GM19324 (cell line): ENCODE measurements at regions not wholly inside any gene's neighbourhood (a gene's known extent, or its start where the extent isn't known, plus 50 kb on each side); places are given as distances from the start of the nearest gene placed in this dataset.
"Not testable (repeated sequence)": the region's sequence is repeated elsewhere in the genome, so short reads cannot be mapped to it uniquely, and the experiment has no call there.

Experiments
- ATAC-seq: cut with Tn5 transposase; IDR thresholded peaks from one replicate; pipeline ENCODE4 v1.9.1; 2021; ENCODE audit warnings: mild to moderate bottlenecking, moderate library complexity; ENCODE audit not compliant: unreplicated experiment, low FRiP score

DNA sequence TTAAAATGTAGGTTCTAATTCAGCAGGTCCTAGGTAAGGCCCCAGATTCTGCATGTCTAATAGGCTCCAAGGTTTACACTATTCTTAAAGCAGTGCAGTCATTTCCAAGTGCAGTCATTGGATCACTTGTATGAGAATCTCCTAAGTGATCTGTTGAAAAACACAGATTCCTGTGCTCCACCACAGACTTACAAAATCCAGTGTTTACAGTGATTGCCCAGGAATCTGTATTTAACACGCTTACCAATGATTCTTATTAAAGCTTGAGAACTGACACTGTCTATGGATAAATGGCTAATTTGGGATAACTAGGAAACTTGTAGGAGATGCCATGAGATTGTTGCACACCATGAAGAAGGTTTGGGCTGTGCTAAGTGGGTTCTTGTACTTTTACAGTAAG lies 104.6 kb upstream of the PLEKHG1 start:
- ATAC-seq, result no peak

GRCh38 chr6:150496629-150497028 lies 103.1 kb upstream of the PLEKHG1 start:
- ATAC-seq, result no peak

GRCh38 chr6:150499882-150500312 lies 99.8 kb upstream of the PLEKHG1 start:
- no peak for ATAC-seq

DNA sequence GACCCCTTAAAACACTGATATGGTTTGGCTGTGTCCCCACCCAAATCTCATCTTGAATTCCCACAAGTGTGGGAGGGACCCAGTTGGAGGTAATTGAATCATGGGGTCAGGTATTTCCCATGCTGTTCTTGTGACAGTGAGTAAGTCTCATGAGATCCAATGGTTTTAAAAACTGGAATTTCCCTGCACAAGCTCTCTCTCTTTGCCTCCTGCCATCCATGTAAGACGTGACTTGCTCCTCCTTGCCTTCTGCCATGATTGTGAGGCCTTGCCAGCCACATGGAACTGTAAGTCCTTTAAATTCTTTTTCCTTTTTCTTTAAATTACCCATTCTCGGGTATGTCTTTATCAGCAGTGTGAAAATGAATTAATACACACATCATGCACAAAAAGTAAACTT lies 99.1 kb upstream of the PLEKHG1 start:
- ATAC-seq, result not testable (repeated sequence)

- ATAC-seq, result no peak
These were observed 96.6 kb upstream of the PLEKHG1 start for GRCh38 chr6:150503041-150503440.

DNA sequence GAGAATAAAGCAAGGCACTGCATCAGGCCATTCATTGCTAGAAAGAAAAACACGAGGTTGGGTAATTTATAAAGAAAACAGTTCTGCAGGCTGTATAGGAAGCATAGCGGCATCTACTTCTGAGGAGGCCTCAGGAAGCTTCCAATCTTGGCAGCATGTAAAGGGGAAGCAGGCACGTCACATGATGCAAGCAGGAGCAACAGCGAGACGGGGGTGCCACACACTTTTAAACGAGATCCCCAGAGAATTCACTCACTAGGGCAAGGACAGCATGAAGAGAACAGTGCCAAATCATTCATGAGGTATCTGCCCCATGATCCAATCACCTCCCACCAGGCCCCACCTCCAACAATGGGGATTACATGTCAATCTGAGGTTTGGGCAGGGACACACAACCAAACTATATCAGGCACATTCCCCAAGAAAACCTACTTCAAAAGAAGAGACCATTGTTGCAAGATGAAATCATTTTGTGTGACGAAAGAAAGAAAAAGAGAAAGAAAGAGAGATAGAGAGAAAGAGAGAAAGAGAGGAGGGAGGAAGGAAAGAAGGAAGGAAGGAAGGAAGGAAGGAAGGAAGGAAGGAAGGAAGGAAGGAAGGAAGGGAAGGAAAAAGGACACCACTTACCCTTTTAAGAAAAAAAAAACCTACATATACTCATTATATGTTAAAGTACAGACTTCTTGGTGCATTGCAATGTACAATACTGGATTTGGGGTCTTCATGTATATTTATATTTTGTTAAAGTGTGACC lies 95.9 kb upstream of the PLEKHG1 start:
- ATAC-seq, result no peak

DNA sequence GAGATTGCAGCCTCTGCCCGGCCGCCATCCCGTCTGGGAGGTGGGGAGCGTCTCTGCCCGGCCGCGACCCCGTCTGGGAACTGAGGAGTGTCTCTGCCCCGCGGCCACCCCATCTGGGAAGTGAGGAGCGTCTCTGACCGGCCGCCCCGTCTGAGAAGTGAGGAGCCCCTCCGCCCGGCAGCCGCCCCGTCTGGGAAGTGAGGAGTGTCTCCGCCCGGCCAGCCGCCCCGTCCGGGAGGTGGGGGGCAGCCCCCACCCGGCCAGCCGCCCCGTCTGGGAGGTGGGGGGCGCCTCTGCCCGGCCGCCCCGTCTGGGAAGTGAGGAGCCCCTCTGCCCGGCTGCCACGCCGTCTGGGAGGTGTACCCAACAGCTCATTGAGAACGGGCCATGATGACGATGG lies 92.3 kb upstream of the PLEKHG1 start:
- ATAC-seq, result not testable (repeated sequence)

- no peak for ATAC-seq
These were observed 89.1 kb upstream of the PLEKHG1 start for GRCh38 chr6:150510576-150510975.

GRCh38 chr6:150511313-150511712 lies 88.4 kb upstream of the PLEKHG1 start:
- no peak for ATAC-seq

DNA sequence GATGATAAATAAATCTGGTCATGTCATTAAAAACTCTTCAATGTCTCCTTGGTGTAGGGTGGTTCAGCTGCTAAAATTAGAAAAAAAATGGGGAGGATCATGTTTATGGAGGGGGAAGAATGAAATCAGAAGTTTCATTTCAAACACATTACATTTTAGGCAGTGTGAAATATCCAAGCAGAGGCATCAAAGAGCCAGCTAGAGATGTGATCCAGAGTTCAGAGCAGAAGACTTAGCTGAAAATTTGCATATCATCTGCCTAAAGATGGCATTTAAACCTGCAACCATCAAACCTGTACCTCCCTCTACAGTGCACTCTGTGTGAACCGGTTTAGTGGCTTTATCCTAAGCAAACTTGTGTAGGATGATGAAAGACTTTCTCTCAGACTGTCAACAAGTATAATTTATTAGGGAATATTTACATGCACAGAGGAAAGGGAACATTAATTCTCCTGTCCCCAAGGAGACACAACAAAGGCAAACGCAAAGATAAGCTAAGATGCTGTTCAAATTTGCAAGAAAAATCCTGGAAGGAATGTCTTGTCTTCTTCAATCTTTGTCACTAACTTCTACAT lies 84.8 kb upstream of the PLEKHG1 start:
- no peak for ATAC-seq

- no peak for ATAC-seq
These were observed 83.5 kb upstream of the PLEKHG1 start for GRCh38 chr6:150516199-150516598.

DNA sequence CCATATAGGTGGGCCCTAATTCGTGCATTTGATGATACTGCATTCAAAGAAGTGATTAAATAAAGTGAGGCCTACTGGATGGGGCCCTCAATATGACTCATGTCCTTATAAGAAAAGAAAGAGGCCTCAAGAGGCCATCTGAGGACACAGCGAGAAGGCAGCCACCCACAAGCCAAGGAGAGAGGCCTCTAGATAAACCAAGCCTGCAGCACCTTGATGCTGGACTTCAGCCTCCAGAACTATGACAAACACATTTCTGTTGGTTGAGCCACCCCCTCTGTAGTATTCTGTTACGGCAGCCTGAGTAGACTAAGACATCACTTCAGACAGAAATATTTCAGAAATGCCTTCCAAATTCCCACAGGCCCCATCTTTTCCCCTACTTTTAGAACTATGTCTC lies 82.5 kb upstream of the PLEKHG1 start:
- no peak for ATAC-seq

GRCh38 chr6:150521482-150521881 lies 78.2 kb upstream of the PLEKHG1 start:
- no peak for ATAC-seq

DNA sequence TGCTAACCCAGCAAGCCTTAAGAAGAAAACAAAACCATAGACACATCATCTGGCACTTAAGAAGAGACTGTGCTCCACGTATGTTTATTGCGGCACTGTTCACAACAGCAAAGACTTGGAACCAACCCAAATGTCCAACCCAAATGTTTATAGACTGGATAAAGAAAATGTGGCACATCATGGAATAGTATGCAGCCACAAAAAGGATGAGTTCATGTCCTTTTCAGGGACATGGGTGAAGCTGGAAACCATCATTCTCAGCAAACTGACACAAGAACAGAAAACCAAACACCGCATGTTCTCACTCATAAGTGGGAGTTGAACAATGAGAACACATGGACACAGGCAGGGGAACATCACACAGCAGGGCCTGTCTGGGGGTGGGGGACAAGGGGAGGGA lies 76.5 kb upstream of the PLEKHG1 start:
- ATAC-seq, result not testable (repeated sequence)

DNA sequence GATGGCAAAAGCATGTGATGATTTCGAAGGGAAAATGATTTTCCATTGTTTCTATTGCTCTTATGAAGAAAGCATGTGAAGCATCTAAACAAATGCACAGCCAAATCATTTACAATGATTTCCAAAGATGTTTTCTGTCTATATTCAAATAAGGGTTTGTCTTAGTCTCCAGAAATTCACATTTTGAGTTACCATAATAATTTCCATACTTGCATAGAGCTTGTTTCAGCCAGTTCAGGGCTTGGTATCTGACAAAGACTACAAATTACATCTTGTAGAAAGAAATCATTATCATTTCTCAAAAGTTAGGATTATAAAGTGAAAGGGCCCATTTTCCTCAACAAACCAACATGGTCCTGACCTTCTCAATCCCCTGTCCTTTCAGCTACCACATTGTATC lies 74.4 kb upstream of the PLEKHG1 start:
- ATAC-seq, result no peak

DNA sequence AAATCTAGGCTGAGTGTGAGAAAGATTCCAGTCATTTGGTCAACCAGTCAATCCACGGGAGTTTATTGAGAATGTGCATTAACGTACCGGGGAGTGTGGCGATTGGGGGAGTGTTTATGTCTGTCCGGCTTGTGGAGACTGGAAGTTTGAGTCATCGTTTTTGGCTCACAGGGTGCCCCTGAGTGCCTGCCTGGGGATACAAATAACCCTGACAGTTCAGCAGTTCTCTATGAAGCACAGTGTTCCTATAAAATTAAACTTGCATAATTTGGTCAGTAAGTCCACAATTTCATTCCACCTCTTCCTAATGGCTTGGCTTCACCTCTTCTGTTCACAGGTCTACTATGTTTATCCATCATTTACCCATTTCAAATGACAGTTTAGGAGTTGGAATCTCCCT lies 72.6 kb upstream of the PLEKHG1 start:
- ATAC-seq, result no peak

GRCh38 chr6:150528648-150529285 lies 70.9 kb upstream of the PLEKHG1 start:
- ATAC-seq, result no peak

- ATAC-seq, result no peak
These were observed 70.0 kb upstream of the PLEKHG1 start for GRCh38 chr6:150529646-150530045.

- ATAC-seq, result no peak
These were observed 67.7 kb upstream of the PLEKHG1 start for GRCh38 chr6:150531957-150532356.

- ATAC-seq, result no peak
These were observed 65.1 kb upstream of the PLEKHG1 start for GRCh38 chr6:150534553-150534952.

DNA sequence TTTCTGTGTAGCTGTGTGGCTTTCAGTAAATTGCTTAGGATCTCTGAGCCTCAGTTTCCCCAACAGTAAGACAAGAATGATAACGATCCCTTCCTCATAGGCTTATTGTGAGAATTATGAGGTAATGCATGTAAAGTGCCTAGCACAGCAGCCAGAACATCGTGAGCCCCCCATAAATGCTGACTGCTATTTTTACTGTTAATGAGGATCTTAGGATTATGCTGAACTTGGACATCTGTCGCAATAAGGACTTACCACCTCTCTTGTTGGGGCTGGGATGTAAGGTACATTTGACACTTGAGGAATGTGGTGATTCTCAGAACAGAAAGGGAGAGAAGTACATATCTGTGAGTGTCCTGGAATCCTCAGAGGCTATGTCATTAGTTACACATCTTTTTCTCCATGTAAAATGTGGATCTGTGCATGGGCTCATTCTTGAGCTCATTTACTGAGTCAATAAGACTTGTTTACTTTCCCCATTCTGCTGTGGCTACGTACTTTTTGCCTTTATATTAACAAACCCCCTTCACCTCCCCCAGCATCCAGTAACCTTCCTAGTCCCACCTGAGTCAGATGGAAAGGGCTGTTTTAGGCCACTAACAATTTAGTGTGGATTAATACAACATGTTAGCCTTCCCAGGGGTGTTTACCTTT lies 64.4 kb upstream of the PLEKHG1 start:
- ATAC-seq, result no peak
